ENCODE measurements at regions not wholly inside any gene's neighbourhood (a gene's known extent, or its start where the extent isn't known, plus 50 kb on each side); places are given as distances from the start of the nearest gene placed in this dataset.

DNA sequence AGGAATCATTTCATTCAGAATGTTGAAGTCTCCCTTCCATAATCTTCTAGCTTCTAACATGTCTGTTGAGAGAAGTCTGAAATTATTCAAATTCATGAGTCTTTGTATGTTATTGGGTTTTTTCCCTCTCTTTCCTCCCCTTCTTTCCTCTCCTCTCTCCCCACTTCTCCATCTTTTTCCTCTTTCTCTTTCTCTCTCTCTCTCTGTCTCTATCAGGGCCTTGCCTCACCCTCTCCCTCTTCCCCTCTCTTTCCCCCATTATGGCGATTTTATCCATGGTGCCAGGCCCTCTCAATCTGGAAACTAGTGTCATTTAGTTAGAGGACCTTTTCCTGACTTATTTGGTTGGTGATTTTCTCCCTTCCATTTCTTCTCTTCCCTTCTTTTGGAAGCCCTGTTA, 147.3 kb downstream of the SST start:
- TF ChIP-seq POLR2A (IDR thresholded peaks at IDR 0.05; ENCODE audit: low read length) (no peak), GATA1 (IDR thresholded peaks at IDR 0.05; ENCODE audit: low read depth, low read length) (no peak)

All from erythroblast (primary cell).